ENCODE measurements at regions not wholly inside any gene's neighbourhood (a gene's known extent, or its start where the extent isn't known, plus 50 kb on each side); places are given as distances from the start of the nearest gene placed in this dataset.

DNA sequence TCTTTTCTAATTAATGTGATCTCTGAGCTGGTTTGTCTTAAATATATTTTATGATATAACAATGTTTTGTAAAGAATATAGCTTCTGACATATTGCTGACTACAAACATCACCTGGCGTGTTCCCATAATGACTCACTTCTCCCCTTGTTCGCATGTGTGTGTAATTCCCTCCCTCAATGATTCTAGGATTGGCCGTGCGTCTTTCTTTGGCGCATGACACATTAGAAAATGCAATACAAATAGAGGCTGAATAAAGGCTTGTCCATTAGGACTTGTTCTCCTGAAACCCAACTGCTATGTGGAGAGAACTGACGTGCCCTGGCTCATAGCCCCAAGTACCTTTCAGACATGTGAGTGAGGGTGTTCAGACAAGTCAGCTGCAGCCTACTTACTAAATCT, 159.7 kb upstream of the CDH20 start:
- DNase-seq (ENCODE audit: low read depth) (peak; percentile 31), FAIRE-seq (no peak)
- no peak for TF ChIP-seq EZH2 (IDR thresholded peaks at IDR 0.05; ENCODE audit: insufficient read depth, low read length)
- TF ChIP-seq, protein P1, sequence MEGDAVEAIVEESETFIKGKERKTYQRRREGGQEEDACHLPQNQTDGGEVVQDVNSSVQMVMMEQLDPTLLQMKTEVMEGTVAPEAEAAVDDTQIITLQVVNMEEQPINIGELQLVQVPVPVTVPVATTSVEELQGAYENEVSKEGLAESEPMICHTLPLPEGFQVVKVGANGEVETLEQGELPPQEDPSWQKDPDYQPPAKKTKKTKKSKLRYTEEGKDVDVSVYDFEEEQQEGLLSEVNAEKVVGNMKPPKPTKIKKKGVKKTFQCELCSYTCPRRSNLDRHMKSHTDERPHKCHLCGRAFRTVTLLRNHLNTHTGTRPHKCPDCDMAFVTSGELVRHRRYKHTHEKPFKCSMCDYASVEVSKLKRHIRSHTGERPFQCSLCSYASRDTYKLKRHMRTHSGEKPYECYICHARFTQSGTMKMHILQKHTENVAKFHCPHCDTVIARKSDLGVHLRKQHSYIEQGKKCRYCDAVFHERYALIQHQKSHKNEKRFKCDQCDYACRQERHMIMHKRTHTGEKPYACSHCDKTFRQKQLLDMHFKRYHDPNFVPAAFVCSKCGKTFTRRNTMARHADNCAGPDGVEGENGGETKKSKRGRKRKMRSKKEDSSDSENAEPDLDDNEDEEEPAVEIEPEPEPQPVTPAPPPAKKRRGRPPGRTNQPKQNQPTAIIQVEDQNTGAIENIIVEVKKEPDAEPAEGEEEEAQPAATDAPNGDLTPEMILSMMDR (IDR thresholded peaks at IDR 0.05; ENCODE audit: insufficient read depth, low read depth, low read length), result no peak
- no peaks in the 10 kb centered on the region for H3K36me3 ChIP-seq (ENCODE audit: insufficient read depth, low read length)
- no peak overlapping the region for H3K9ac ChIP-seq (ENCODE audit: low read length)
- Mint-ChIP-seq H3K4me1 (ENCODE audit: low read depth, unreplicated experiment) (no peaks in the 10 kb centered on the region), H3K9me3 (ENCODE audit: unreplicated experiment) (no peaks in the 10 kb centered on the region), H3K27ac (ENCODE audit: unreplicated experiment) (no peak overlapping the region), H3K36me3 (ENCODE audit: low read depth, unreplicated experiment) (no peaks in the 10 kb centered on the region), H3K27me3 (ENCODE audit: low read depth, unreplicated experiment) (no peaks in the 10 kb centered on the region), H3K4me3 (ENCODE audit: unreplicated experiment) (no peak overlapping the region)
- H3K4me1 ChIP-seq (ENCODE audit: insufficient read depth, low read length), result no peaks in the 10 kb centered on the region
- no peak overlapping the region for H3K4me3 ChIP-seq (ENCODE audit: insufficient read depth, low read depth, low read length)
- H2AFZ ChIP-seq (ENCODE audit: low read depth, low read length), result no peak overlapping the region
- H3K4me2 ChIP-seq (ENCODE audit: low read length), result no peak overlapping the region
- no peaks in the 10 kb centered on the region for H3K9me3 ChIP-seq (ENCODE audit: insufficient read depth, low read depth, low read length)
- H3K79me2 ChIP-seq (ENCODE audit: insufficient read depth, low read length), result no peaks in the 10 kb centered on the region
- H3K27me3 ChIP-seq (ENCODE audit: insufficient read depth, low read length), result no peaks in the 10 kb centered on the region
- no peak overlapping the region for H3K27ac ChIP-seq (ENCODE audit: low read depth, low read length)
- H4K20me1 ChIP-seq (ENCODE audit: insufficient read depth, low read length), result no peaks in the 10 kb centered on the region

DNA sequence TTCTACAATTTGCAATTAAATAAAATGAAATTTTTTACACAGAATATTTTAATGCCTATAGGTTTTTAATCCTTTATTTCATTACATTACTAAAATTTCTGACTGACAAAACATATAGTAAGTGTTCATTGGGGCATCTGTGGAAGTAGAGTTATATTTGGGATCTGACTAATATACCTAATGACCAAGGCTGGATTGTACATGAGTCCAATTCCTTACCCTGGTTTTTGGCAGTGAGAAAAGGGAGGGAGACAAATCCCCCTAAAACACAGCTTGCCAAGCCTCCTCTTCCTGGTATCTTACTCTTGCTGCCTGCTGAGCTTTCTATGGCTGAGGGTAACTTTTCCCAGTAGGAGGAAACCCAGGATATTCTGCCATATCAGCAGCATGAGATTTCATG, 149.4 kb upstream of the CDH20 start:
- H4K20me1 ChIP-seq (ENCODE audit: insufficient read depth, low read length), result no peaks in the 10 kb centered on the region
- no peak overlapping the region for H3K4me3 ChIP-seq (ENCODE audit: insufficient read depth, low read depth, low read length)
- no peak for FAIRE-seq
- no peak overlapping the region for H2AFZ ChIP-seq (ENCODE audit: low read depth, low read length)
- H3K36me3 ChIP-seq (ENCODE audit: insufficient read depth, low read length), result no peaks in the 10 kb centered on the region
- H3K27ac Mint-ChIP-seq (ENCODE audit: unreplicated experiment), result no peak overlapping the region
- no peak overlapping the region for H3K4me3 Mint-ChIP-seq (ENCODE audit: unreplicated experiment)
- H3K27me3 ChIP-seq (ENCODE audit: insufficient read depth, low read length), result no peaks in the 10 kb centered on the region
- H3K4me1 ChIP-seq (ENCODE audit: insufficient read depth, low read length), result no peaks in the 10 kb centered on the region
- H3K79me2 ChIP-seq (ENCODE audit: insufficient read depth, low read length), result no peaks in the 10 kb centered on the region
- no peak overlapping the region for H3K9ac ChIP-seq (ENCODE audit: low read length)
- H3K9me3 ChIP-seq (ENCODE audit: insufficient read depth, low read depth, low read length), result no peaks in the 10 kb centered on the region
- no peak overlapping the region for H3K27ac ChIP-seq (ENCODE audit: low read depth, low read length)
- no peaks in the 10 kb centered on the region for H3K4me1 Mint-ChIP-seq (ENCODE audit: low read depth, unreplicated experiment)
- H3K9me3 Mint-ChIP-seq (ENCODE audit: unreplicated experiment), result peaks cover 2% of the 10 kb centered on the region
- H3K36me3 Mint-ChIP-seq (ENCODE audit: low read depth, unreplicated experiment), result no peaks in the 10 kb centered on the region
- no peak for TF ChIP-seq EZH2 (IDR thresholded peaks at IDR 0.05; ENCODE audit: insufficient read depth, low read length)
- TF ChIP-seq, protein P1 (IDR thresholded peaks at IDR 0.05; ENCODE audit: insufficient read depth, low read depth, low read length), result no peak
- H3K4me2 ChIP-seq (ENCODE audit: low read length), result no peak overlapping the region
- H3K27me3 Mint-ChIP-seq (ENCODE audit: low read depth, unreplicated experiment), result peaks cover 2% of the 10 kb centered on the region
- DNase-seq (ENCODE audit: low read depth), result no peak

DNA sequence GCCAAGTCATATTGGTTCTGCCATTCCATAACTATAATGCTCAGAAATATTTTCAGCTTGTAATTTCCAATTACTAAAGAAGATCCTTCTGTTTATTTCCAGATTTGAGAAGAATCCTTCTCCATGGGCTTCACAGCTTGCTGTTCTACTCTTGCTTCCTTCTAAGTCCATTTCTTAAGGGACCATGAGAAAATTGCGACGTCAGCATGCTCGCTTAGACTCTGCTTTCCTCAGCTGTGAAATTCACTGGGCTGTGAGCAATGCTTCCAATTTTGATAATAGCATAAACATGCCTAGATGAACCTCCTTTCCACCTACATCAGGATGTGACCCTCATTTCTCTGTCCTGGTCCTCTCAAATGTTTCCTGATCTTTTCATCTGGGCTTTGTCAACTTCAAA, 145.3 kb upstream of the CDH20 start:
- FAIRE-seq (no peak), DNase-seq (ENCODE audit: low read depth) (no peak)

More for the DNA sequence above, 145.3 kb upstream of the CDH20 start:
- H3K9ac ChIP-seq (ENCODE audit: low read length), result no peak overlapping the region
- H3K4me1 ChIP-seq (ENCODE audit: insufficient read depth, low read length), result no peaks in the 10 kb centered on the region
- H3K27ac Mint-ChIP-seq (ENCODE audit: unreplicated experiment), result no peak overlapping the region
- no peak overlapping the region for H2AFZ ChIP-seq (ENCODE audit: low read depth, low read length)
- no peaks in the 10 kb centered on the region for H3K36me3 ChIP-seq (ENCODE audit: insufficient read depth, low read length)
- no peaks in the 10 kb centered on the region for H3K79me2 ChIP-seq (ENCODE audit: insufficient read depth, low read length)
- H3K27me3 Mint-ChIP-seq (ENCODE audit: low read depth, unreplicated experiment), result peaks cover 2% of the 10 kb centered on the region
- peaks cover 2% of the 10 kb centered on the region for H3K9me3 Mint-ChIP-seq (ENCODE audit: unreplicated experiment)
- H3K4me3 Mint-ChIP-seq (ENCODE audit: unreplicated experiment), result no peak overlapping the region
- no peak overlapping the region for H3K27ac ChIP-seq (ENCODE audit: low read depth, low read length)
- no peaks in the 10 kb centered on the region for H3K9me3 ChIP-seq (ENCODE audit: insufficient read depth, low read depth, low read length)
- no peak overlapping the region for H3K4me3 ChIP-seq (ENCODE audit: insufficient read depth, low read depth, low read length)
- no peaks in the 10 kb centered on the region for H3K36me3 Mint-ChIP-seq (ENCODE audit: low read depth, unreplicated experiment)
- no peak for TF ChIP-seq EZH2 (IDR thresholded peaks at IDR 0.05; ENCODE audit: insufficient read depth, low read length)
- TF ChIP-seq, protein P1 (IDR thresholded peaks at IDR 0.05; ENCODE audit: insufficient read depth, low read depth, low read length), result no peak
- no peaks in the 10 kb centered on the region for H3K27me3 ChIP-seq (ENCODE audit: insufficient read depth, low read length)
- H3K4me2 ChIP-seq (ENCODE audit: low read length), result no peak overlapping the region
- H4K20me1 ChIP-seq (ENCODE audit: insufficient read depth, low read length), result no peaks in the 10 kb centered on the region
- H3K4me1 Mint-ChIP-seq (ENCODE audit: low read depth, unreplicated experiment), result no peaks in the 10 kb centered on the region

Measured in astrocyte (in vitro differentiated cells and primary cell).